Breast epithelium (tissue), 4 donors: ENCODE measurements at regions not wholly inside any gene's neighbourhood (a gene's known extent, or its start where the extent isn't known, plus 50 kb on each side); places are given as distances from the start of the nearest gene placed in this dataset.

Source experiments
- DNase-seq, 2 donors: peaks; one replicate each; pipeline ENCODE4 v3.0.0-alpha.2; 2019; ENCODE audit warnings: low spot score in 2 of 2
- H3K27ac ChIP-seq, 2 donors: fragments of 200-600 bp; sonication (generic) in 1 of 2; one replicate each; pipeline ENCODE4 v1.5.1; 2016 to 2019; ENCODE audit warnings: mild to moderate bottlenecking in 1 of 2
- H3K27me3 ChIP-seq, 2 donors: fragments of 200-600 bp; sonication (generic) in 1 of 2; one replicate each; pipeline versions ENCODE4 v1.5.1 to v1.6.0; 2017 to 2019; ENCODE audit warnings: control low read depth in 1 of 2, mild to moderate bottlenecking in 1 of 2
- H3K36me3 ChIP-seq: fragments of 200-600 bp; one replicate; pipeline ENCODE4 v1.5.1; 2019
- H3K4me1 ChIP-seq, 2 donors: fragments of 200-600 bp; sonication (generic); one replicate each; pipeline ENCODE4 v1.5.1; 2016 to 2019; ENCODE audit warnings: control low read depth in 1 of 2
- H3K4me3 ChIP-seq, 3 donors: fragments of 200-600 bp; sonication (generic); 1 replicate in 2 of 3; 2 replicates in 1 of 3; pipeline ENCODE4 v1.5.1; 2016 to 2019; ENCODE audit warnings: mild to moderate bottlenecking in 3 of 3, moderate library complexity in 2 of 3
- H3K9me3 ChIP-seq, 2 donors: fragments of 200-600 bp; sonication (generic) in 1 of 2; one replicate each; pipeline ENCODE4 v1.5.1; 2016 to 2019; ENCODE audit warnings: control low read depth in 1 of 2
- POLR2A ChIP-seq: fragments of 450-650 bp; IDR thresholded peaks from one replicate; pipeline ENCODE4 v1.6.1; 2016; ENCODE audit warnings: antibody characterized with exemption, mild to moderate bottlenecking, moderate library complexity
- POLR2AphosphoS5 ChIP-seq, 3 donors: sonication (generic); formaldehyde crosslinking; IDR thresholded peaks; one replicate each; pipeline ENCODE4 v1.6.1; 2017; ENCODE audit warnings: antibody characterized with exemption in 3 of 3
- intact Hi-C: fragments of 100-400 bp; cut with DNase I; formaldehyde crosslinking; loops from one replicate; pipeline ENCODE4 v1.15.1; 2023; ENCODE audit warnings: low total_unique reads
- TF ChIP-seq, protein P1 (sequence below), 3 donors: fragments of 450-650 bp; IDR thresholded peaks; one replicate each; pipeline ENCODE4 v1.5.1; 2016 to 2017; ENCODE audit warnings: antibody characterized with exemption in 3 of 3, mild to moderate bottlenecking in 3 of 3, moderate library complexity in 3 of 3

DNA sequence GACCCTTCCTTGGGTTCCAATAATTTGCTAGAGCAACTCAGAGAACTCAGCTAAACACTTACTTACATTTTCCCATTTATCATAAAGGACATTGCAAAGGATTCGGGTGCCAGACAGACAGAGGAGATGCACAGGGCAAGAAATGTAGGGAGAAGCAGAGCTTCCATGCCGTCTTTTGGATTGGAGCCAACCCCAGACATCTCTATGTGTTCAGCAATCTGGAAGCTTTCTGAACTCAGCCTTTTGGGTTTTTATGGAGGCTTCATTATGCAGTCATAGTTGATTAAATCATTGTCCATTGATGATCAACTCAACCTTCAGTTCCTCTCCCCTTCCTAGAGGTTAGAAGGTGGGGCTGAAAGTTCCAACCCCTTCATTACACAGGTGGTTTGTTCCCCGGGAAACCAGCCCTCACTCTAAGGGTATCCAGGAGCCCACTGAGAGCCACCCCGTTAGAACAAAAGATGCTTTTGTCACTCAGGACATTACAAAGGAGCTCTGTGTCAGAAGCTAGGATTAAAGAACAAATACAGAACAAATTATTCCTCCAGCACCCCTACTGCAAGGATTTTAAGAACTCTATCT, 211.9 kb upstream of the VSTM2A start:
- no peak overlapping the region for H3K27ac ChIP-seq
- no peak for DNase-seq
- H3K27me3 ChIP-seq: no peaks in the 10 kb centered on the region
- H3K4me3 ChIP-seq: no peak overlapping the region
- no peaks in the 10 kb centered on the region for H3K4me1 ChIP-seq
- H3K36me3 ChIP-seq: no peaks in the 10 kb centered on the region
- no peaks in the 10 kb centered on the region for H3K9me3 ChIP-seq
- TF ChIP-seq POLR2AphosphoS5 (IDR thresholded peaks at IDR 0.05) (no peak), POLR2A (no peak)
- TF ChIP-seq, protein P1, sequence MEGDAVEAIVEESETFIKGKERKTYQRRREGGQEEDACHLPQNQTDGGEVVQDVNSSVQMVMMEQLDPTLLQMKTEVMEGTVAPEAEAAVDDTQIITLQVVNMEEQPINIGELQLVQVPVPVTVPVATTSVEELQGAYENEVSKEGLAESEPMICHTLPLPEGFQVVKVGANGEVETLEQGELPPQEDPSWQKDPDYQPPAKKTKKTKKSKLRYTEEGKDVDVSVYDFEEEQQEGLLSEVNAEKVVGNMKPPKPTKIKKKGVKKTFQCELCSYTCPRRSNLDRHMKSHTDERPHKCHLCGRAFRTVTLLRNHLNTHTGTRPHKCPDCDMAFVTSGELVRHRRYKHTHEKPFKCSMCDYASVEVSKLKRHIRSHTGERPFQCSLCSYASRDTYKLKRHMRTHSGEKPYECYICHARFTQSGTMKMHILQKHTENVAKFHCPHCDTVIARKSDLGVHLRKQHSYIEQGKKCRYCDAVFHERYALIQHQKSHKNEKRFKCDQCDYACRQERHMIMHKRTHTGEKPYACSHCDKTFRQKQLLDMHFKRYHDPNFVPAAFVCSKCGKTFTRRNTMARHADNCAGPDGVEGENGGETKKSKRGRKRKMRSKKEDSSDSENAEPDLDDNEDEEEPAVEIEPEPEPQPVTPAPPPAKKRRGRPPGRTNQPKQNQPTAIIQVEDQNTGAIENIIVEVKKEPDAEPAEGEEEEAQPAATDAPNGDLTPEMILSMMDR (IDR thresholded peaks at IDR 0.05): no peak
- intact Hi-C loops: no loop called here

DNA sequence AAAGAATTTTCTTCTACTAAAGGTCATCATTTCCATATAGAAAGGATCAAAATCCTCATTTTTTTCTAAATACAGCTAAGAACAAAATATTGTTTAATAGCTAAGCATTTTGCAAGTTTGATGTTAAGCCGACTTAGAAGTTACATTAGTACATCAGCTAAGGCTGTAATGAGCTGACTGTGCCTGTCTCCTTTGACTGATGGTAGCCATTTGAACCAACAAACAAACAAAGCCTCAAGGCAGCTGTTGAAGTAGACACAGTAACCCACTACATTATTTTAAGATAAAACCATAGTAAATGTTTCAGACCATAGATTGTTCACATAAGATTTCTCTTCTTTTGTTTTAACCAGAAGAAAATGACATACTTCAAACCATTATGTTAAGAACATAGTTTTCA, 210.9 kb upstream of the VSTM2A start:
- Histone ChIP-seq H3K36me3 (no peaks in the 10 kb centered on the region), H3K4me3 (no peak overlapping the region), H3K27me3 (no peaks in the 10 kb centered on the region), H3K9me3 (no peaks in the 10 kb centered on the region), H3K4me1 (no peaks in the 10 kb centered on the region), H3K27ac (no peak overlapping the region)
- DNase-seq: no peak
- TF ChIP-seq POLR2A (no peak), POLR2AphosphoS5 (IDR thresholded peaks at IDR 0.05) (no peak)
- TF ChIP-seq, protein P1 (IDR thresholded peaks at IDR 0.05): no peak
- intact Hi-C loops: no loop called here

DNA sequence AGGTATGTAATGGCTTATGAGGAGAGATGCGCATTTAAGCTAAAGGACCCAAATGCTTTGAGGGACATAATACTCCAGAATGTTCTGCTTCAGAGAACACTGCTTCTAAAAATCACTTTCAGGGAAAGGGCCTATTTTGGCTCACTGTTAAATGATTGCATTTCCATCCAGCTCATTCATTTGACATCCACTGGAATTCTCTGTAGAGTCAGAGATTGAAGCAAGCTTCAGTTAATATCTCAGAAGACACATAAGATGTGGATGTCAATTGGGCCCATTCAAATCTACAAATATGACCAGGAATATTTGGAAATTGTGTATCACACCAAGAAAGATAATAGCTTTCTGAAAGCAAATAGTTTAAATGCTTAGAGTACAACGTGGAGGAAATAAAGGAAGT, 209.9 kb upstream of the VSTM2A start:
- intact Hi-C loops: no loop called here
- H3K36me3 ChIP-seq: no peaks in the 10 kb centered on the region
- H3K9me3 ChIP-seq: no peaks in the 10 kb centered on the region
- H3K4me1 ChIP-seq: no peaks in the 10 kb centered on the region
- no peak for DNase-seq
- H3K27ac ChIP-seq: no peak overlapping the region
- no peak overlapping the region for H3K4me3 ChIP-seq
- TF ChIP-seq, protein P1 (IDR thresholded peaks at IDR 0.05): no peak
- TF ChIP-seq POLR2A: no peak
- no peak for TF ChIP-seq POLR2AphosphoS5 (IDR thresholded peaks at IDR 0.05)
- no peaks in the 10 kb centered on the region for H3K27me3 ChIP-seq

DNA sequence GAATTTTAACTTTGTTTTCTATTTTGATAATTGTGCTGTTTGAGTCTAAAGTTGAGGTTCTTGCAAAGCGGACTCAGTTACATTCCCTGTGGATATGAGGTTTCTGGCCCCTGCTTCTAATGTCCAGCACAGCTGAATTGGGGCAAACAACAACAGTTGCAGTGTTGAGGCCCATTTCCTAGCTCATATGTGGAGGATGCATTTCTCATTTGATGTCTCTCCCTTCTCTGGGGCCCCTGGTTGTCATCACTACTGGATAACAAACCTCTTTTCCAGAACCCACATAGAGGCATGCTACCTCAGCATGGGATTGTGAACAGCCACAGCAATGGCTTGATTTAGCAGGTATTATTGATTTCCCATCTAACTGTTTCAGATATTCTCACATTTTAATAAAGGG, 208.2 kb upstream of the VSTM2A start:
- H3K9me3 ChIP-seq: no peaks in the 10 kb centered on the region
- TF ChIP-seq POLR2A (no peak), POLR2AphosphoS5 (IDR thresholded peaks at IDR 0.05) (no peak)
- TF ChIP-seq, protein P1 (IDR thresholded peaks at IDR 0.05): no peak
- H3K4me3 ChIP-seq: no peak overlapping the region
- intact Hi-C loops: no loop called here
- H3K27ac ChIP-seq: no peak overlapping the region
- H3K4me1 ChIP-seq: no peaks in the 10 kb centered on the region
- H3K36me3 ChIP-seq: no peaks in the 10 kb centered on the region
- no peak for DNase-seq
- H3K27me3 ChIP-seq: no peaks in the 10 kb centered on the region

DNA sequence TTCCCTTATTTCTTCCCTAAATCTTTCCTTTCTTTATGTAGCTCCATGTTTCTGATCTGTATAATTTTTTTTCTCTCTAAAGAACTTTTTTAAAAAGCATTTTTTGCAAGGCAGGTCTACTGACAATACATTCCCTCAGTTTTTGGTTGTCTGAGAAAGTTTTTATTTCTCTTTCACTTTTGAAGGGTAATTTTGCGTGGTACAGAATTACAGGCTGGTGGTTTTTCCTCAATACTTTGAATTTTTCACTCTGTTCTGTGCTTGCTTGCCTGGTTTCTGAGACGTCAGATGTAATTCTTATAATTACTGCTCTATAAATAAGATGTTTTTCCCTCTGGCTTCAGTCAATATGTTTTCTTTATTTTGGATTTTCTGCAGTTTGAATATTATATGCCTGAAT, 205.4 kb upstream of the VSTM2A start:
- intact Hi-C loops: no loop called here
- Histone ChIP-seq H3K9me3 (no peaks in the 10 kb centered on the region), H3K27ac (no peak overlapping the region)

More for the DNA sequence above, 205.4 kb upstream of the VSTM2A start:
- no peak overlapping the region for H3K4me3 ChIP-seq
- H3K27me3 ChIP-seq: no peaks in the 10 kb centered on the region
- no peaks in the 10 kb centered on the region for H3K4me1 ChIP-seq
- no peaks in the 10 kb centered on the region for H3K36me3 ChIP-seq
- no peak for DNase-seq
- TF ChIP-seq, protein P1 (IDR thresholded peaks at IDR 0.05): no peak
- TF ChIP-seq POLR2AphosphoS5 (IDR thresholded peaks at IDR 0.05): no peak
- TF ChIP-seq POLR2A: no peak
